ENCODE measurements at regions not wholly inside any gene's neighbourhood (a gene's known extent, or its start where the extent isn't known, plus 50 kb on each side); places are given as distances from the start of the nearest gene placed in this dataset.

GRCh38 chr1:186749820-186750219 is 69.6 kb upstream of the PTGS2 start:
- no peak for TF ChIP-seq USF2 (CRISPR knock-in tag; IDR thresholded peaks at IDR 0.05)
- no peak for TF ChIP-seq TEAD1 (CRISPR knock-in tag; IDR thresholded peaks at IDR 0.05)
- TF ChIP-seq CTCF (IDR thresholded peaks at IDR 0.05): no peak
- TF ChIP-seq ZNF512 (CRISPR knock-in tag; IDR thresholded peaks at IDR 0.05; ENCODE audit: borderline replicate concordance): no peak
- no peak for TF ChIP-seq ZBTB21 (CRISPR knock-in tag; IDR thresholded peaks at IDR 0.05; ENCODE audit: borderline replicate concordance)
- no peak for TF ChIP-seq ZSCAN18 (CRISPR knock-in tag; IDR thresholded peaks at IDR 0.05)
- no peak for TF ChIP-seq JUN (CRISPR knock-in tag; IDR thresholded peaks at IDR 0.05)
- TF ChIP-seq MYBL2 (CRISPR knock-in tag; IDR thresholded peaks at IDR 0.05): no peak
- TF ChIP-seq ATF1 (CRISPR knock-in tag; IDR thresholded peaks at IDR 0.05): no peak
- no peak for TF ChIP-seq TP53 (CRISPR knock-in tag; IDR thresholded peaks at IDR 0.05)
- no peak for TF ChIP-seq IRF2 (CRISPR knock-in tag; IDR thresholded peaks at IDR 0.05; ENCODE audit: borderline replicate concordance, low read depth)
- TF ChIP-seq STAT6 (CRISPR knock-in tag; conservative IDR thresholded peaks at IDR 0.05; ENCODE audit: low read depth): no peak
